T follicular helper cell (primary cell): ENCODE measurements at regions not wholly inside any gene's neighbourhood (a gene's known extent, or its start where the extent isn't known, plus 50 kb on each side); places are given as distances from the start of the nearest gene placed in this dataset.
"Not testable (repeated sequence)": the region's sequence is repeated elsewhere in the genome, so short reads cannot be mapped to it uniquely, and the experiment has no call there.

Experiments
- DNase-seq: peaks from one replicate; pipeline ENCODE4 v3.0.0-alpha.2; 2020; ENCODE audit warnings: low read depth

DNA sequence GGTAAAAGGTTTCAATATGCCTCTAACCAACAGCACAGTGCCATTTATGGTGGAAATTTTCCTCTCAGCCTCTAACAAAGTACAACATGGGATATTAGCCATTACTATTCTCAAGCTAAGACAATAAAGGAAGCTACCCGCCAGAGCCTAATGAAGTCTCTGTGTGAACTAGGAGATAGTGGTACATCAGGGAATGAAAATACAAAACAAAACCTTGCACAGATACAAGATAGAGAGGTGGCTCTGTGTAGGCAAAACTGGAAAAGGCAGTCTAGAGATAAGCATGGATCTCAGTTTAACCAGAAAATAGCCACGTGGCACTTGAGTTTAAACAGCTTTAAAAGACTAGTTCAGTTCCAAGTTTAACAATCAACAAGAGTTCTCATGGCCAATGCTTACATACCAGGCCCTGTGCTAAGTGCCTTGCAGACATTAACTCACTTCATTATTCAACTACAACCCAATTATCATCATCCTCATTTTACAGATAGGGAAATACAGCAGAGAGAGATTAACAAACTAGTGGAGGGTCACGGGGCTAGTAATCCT, 279.3 kb downstream of the IGSF11 start:
- no peak for DNase-seq

DNA sequence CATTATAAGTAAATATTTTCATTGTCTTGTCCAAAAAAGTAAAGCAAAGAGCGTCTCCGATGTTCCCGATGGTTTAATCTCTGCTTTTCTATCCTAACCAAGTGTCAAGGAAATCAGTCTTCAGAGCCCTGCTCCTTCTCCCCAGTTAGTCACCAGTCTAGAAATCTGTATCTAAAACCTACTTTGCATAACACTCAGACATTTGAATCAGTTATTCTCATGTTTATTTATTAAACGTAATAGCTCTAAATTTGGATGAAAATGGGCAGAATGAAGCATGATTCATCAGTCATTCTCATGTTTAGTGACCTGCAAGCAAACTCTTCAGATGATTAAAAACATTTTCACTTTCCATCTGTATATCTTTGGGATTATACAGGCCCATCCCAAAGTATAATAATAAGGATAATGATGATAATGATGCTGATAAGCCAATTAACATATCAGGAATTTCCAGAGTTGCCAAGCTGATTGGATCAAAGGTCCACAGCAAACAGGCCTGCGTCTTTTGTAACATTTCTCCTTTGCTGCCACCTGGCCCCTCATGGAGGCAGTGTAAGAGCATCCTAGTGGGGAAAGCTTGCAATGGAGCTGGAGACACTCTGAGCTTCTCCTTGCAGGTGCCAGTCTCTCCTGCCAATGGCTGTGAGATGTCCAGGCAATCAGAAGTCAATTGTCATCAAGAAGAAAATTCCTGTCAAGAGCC, 273.9 kb downstream of the IGSF11 start:
- no peak for DNase-seq

DNA sequence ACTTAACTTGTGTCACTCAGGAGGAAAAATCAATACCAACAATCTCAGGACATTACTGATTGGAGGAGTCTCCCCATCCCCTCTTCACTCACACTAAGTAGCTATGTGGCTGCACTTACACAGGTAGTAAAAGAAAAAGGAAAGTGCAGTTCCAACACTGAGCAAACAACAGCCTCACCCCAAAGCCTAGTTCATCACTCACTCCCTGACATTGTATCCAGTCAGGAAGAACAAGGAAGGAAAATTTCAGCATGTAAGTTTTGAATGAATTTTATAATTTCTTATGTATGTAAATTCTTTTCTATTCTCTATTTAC, 273.4 kb downstream of the IGSF11 start:
- no peak for DNase-seq

DNA sequence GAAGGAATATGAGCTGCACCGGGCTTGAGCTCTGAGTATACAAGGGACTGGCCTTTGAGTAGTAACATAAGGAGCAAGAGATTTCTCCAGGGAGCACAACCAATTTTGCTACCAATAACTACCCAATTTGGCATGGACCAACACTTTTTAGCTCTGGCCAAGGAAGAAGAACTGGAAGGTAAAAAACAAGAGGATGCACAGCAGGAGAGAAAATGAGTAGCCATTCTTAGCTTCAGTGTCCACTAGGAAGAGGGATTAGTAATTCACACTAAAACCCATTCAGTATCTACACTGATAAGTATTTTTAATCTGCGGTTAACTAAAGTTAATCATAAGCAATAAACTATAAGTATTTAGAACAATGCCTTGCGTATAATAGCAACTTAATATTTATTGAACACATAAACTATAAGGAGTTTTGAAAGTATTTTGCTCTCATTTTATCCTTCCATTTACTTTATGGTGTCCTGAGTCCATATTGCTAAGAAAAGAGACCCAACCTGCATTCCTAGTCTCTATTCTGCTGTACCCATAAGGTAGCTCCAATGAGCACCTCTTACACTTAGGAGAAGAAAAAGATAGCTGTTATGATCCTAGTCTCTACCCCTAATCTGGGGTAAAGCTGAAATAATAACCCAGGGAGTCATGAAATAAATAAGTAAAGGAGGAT, 268.9 kb downstream of the IGSF11 start:
- DNase-seq = no peak

DNA sequence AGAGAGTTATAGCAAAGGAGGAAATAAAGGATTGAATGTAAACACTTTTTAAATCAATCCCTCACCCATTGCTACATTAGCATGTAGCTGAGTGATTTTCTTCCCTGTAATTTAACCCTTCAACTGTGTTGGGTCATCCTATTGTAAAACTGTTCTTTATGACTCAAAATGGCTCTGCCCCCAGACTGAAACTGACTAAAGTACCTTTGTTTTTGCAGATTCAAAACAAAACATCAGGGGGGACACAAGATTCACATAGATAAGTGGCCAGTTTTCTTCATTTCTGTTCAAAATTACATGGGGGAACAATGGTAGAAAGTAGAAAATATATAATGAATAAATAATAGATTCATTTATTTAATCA, 268.4 kb downstream of the IGSF11 start:
- DNase-seq = no peak

DNA sequence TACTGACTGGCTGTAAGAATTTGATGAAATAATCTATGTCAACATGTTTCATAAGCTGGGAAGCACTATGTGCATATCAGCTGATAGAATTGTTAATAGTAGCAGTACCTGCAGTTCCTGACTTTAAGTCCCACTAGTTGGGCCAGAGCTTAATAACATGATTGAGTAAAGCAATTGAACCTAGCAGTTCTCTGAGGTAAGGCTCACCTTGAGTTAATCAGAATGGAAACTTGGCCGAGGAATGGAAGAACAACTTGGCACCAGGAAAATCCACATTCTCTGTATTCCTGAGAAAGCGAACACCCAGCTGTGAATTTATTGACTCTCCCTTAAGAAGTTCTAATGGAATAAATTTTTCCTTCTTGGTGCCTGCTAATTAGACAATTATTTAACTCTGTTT, 262.6 kb downstream of the IGSF11 start:
- DNase-seq = no peak

DNA sequence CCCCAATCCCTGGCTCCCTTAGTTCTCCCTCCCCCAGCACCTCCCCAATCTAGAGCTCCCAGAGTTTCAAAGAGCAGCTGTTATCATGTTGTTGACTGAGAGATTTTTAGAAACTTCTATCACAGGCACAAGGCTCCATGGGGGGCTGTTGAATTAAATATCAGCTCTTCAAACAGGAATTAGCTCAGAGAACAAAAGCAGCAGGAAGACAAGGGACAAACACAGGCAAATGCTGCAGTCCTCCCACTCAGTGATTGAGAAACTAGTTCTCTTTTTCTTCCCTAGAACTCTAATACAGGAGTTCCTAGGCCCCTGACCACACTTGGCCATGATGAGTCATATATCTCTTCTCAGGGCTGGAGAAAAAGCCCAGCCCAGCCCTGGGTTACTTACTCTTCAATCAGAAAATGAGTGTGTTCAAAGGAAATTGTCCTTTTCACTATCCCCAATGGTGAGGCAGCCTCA, 262.1 kb downstream of the IGSF11 start:
- DNase-seq = no peak

DNA sequence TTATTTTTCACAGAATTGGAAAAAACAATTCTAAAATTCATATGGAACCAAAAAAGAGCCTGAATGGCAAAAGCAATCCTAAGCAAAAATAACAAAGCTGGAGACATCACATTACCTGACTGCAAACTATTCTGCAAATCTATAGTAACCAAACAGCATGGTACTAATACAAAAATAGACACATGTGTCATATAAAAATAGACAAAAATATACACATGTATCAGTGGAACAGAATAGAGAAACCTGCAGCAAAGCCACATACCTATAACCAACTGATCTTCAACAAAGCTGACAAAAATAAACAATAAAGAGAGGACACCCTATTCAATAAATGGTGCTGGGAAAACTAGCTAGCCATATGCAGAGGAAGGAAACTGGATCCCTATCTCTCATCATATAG, 259.6 kb downstream of the IGSF11 start:
- DNase-seq = no peak

DNA sequence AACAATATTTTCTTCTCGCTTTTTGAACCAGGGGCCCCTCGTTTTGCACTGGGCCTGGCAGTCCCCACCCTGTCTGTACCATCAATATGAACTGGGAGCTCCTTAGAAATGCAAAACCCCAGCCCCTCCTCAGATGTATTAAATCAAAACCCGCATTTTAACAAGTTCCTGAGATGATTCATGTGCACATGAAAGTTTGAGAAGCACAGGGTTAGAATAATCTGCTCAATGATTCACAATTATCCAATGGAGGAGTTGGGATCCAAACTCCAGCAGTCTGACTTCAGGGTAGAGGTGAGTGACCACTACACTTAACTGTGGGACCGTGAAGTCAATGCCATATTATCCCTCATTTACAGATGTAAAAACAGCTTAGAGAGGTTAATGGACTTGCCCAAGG, 256.4 kb downstream of the IGSF11 start:
- DNase-seq = no peak

DNA sequence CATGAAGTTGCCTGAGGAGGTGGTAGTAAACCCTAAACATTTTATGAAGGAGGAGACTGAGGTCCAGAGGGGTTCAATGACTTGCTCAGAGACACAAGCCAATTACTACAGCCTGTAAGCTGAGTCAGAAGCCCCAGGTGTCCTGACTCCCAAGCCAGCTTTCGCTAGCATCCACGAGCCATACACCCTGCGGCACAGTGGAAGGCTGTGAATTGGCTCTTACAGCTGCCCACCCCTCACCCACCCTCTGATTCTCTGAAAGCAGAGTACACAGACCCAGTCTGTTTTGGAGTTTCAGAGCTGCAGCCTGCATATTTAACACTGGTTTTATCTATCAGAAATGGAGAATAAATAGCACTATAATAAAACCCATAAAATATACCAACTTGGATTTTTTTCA, 253.4 kb downstream of the IGSF11 start:
- no peak for DNase-seq

DNA sequence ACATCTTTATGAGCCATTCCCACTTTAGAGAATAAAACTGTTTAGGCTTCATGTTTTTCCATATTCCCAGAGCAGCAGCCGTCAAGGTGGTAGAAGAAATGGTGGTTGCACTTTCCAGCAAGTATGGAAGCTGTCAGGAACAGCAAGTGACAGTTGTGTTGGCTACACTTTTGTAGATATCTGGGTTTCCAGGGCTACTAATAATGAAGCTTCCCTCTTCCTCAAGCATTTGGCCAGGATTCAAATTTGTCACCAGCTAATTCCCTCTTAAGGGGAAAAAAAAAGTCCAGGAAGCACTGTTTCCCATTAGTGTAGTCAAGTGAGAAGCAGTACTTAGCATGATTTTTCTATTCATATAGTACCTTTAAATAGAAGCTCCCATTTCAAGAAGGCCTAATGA, 252.8 kb downstream of the IGSF11 start:
- no peak for DNase-seq

DNA sequence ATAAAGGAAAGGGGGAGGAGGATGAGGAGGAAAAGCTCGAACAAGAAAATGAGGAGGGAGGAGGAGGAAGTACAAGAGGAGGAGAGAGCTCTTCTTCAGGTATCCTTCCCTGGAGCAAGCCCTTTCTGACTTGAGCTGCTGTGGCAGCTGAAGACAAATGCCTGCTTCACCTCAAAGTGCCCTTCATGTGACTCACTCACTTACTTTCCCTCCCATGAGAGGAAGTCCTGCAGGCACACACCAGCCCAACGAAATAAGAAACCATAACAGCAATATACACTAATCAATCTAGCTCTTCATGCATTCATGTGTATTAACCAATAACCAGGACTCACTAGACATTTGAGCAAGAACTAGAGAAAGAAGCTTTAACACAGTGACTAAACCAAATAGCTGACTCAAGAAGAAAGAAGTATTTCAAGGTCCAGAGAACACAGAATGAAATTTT, 251.9 kb downstream of the IGSF11 start:
- DNase-seq = no peak

DNA sequence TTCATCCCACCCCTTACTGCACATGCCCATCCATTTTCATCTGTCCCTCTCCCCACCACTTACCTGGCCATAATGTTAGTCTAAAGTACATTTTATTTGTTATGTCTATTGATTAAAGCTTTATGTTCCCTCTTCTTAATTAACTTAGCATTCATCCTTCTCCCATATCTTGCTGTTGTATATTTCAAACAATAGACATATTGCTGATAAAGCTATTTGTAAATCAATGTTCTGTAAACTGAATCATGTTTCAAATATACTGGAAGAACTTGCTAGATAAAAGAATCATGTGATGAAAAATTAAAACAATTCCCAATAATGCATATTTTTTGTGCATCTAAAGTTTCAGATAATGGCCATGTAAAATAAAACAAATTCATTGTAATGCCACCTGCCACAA, 249.2 kb downstream of the IGSF11 start:
- DNase-seq = no peak

DNA sequence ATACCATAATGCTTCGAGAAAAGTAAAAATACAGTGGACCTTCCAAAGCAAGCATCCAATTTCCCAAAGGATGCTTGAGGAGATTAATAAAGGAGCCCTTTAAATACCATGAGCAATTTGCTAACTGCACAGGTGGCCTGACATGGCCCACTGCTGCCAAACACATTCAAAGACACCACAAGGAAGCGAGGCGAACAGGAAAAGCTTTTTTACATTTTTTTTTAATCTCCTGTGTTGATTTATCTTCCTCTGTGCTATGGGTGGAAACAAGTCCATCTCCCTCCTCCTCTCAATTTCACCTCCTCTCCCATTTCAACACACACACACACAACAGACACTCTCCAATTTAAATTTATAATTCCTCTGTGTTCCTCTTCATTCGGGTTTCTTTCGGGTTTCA, 243.4 kb downstream of the IGSF11 start:
- no peak for DNase-seq

DNA sequence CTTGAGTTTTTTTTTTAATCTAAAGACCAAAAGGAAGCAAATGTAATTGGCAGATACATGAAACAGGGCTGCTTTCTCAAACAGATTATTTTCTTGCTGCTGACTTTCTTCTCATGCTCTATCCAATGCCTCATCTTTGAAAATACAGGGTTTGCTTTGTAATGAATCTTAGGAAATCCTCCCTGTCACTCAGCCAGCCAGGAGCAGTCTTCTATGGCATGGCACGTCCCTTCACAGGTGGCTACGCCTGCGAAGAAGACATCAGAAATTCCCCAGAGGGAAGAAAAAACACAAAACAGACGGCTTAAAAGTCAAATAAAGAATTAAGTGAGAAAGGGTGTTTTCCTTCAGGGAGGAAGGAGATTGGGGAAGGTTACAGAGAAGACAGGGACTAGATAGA, 242.5 kb downstream of the IGSF11 start:
- DNase-seq = no peak

DNA sequence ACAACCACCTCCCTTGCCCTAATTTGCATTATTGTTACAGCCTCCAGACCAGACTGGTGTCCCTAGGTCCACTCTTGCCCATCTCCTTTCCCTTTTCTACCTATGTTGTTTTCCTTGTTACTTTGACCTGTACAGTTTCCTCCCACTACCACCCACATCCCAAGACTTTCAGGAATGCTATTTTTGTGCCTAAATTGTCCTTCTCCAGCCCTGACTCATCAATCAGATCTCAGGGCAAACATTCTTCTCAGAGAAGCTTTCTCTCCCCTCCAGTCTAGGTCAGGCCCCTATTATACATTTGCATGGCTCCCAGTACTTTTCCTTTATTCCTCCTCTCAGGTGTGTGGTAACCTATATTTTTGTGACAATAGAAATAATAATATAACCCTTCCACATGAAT, 241.5 kb downstream of the IGSF11 start:
- no peak for DNase-seq

DNA sequence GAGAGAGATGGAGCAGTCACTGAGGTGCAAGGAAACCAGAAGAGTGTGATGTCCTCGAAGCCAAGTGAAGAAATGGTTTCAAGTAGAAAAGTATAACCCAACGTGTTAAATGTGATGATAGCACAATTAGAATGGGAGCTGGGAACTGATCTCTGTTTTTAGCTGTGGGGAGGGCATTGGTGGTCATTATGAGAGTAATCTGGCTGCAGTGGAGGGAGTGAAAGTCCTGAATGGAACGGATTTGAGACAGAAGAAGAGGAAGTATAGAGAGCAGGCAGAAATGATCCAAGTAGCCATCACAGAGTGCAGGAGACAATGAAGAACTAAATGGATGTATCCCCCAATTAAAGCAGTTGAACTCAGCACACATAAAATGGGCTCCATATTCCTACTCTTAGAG, 235.3 kb downstream of the IGSF11 start:
- no peak for DNase-seq

DNA sequence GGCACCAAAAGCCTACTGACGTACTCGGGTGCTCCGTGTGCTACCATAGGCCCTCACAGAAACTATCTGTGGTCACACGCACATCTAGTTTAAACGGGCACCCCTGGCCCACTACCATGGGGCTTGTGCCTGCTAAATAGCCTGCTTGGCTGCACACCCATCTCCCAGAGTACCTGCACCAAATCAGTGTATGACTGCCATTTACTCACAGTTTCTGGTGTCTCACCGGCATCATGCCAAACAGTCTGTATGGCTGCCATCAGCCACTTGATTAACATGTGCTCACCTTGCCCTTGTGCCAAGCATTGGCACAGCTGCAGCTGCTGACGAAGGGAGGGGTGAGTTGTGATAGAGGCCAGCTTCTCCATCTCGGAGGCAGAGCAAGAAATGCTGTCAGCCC, 232.7 kb downstream of the IGSF11 start:
- DNase-seq = no peak

DNA sequence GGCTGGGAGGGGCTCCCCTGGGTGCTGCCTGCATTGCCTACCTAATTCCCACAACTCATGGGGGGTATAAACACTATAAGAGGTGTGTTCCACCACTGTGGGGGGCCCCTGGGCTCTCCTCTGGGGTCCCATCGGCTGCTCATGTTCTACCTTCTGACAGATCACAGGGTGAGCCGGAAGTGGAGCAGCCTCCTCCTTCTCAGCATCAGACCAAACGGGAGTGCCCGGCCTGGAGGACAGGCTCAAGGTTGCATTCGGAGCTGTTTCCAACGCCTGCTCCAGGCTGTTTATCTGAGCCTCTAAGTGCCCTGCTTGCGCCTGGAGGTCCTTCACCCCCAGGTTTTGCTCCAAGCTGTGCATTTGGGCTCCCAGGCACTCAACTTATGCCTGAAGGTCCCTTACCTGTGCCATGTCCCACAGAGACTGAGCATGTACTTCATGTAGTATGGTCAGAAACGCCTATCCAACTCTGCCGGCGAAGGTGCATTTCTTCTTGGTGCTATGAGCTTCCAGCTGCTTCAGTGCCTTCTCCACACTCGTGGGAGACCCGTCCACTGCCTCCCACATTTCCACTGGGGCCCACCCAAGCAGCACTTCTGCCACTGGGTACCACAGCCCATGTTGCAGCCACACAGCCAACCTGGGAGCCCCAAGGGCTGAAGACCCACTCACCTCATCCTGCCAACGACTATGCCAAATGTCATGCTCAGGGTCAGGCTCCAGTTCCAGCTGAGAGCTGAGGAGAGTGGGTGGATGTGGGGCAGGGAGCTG, 232.1 kb downstream of the IGSF11 start:
- no peak for DNase-seq

DNA sequence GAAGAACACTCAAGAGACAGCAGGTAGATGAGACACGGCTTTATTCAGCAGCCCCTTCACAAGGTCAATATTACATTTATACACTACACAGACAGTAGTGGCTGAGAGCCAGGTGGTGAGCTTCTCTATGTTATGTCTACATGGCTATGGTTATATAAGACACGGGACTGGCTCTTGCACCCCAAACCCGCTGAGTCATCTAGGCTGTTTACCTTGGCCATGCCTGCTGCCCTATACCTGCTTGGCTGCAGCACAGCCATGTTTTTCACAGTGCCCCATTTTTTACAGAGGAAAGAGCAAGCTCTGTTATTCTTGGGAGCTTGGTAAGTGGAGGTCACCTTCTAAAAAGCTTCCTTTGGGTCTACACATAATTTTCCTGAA, 231.6 kb downstream of the IGSF11 start:
- no peak for DNase-seq

DNA sequence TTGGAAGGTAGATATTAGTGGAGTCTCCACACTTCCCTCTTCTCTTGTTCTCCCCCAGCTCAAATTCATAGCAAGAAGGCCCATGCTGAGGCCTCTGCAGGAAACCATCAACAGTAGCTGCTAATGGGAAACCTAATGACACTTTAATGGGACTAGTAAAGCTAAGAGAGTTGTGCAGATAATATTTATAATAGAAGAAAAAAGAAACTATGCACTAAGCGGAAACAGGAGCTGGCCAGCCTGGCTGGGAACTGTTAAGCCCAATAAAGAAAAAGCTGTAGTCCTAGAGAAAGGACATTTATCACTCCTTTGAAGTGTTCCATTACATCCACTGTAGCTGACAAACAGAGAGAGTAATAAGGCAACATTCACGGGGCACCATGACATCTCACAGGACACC, 229.6 kb downstream of the IGSF11 start:
- DNase-seq = no peak

DNA sequence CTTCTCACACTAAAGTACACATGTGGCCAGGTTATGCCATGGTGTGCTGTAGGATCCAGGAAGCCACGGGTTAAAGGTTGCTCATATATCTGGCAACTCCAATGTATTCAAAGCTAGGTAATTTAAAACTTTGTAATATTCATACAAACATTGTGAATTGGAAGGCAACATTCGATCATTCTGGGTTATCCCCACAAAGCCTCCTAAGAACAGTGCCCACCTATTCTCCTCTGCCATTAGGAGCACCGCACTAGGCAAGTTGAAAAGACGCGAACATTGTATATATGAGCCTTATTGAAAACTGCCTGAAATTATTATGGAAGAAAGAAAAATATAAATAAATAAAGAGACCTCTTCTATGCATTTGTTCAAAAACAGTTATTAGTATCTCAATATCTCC, 228.2 kb downstream of the IGSF11 start:
- DNase-seq = no peak

DNA sequence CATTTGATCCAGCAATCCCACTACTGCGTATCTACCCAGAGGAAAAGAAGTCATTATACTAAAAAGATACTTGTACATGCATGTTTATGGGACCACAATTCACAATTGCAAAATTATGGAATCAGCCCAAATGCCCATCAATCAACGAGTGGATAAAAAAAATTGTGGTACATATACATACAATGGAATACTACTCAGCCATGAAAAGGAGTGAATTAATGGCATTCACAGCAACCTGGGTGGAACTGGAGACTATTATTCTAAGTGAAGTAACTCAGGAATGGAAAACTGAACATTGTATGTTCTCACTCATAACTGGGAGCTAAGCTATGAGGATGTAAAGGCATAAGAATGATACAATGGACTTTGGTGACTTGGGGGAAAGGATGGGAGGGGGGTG, 227.3 kb downstream of the IGSF11 start:
- not testable (repeated sequence) for DNase-seq
